ENCODE measurements at regions not wholly inside any gene's neighbourhood (a gene's known extent, or its start where the extent isn't known, plus 50 kb on each side); places are given as distances from the start of the nearest gene placed in this dataset.

DNA sequence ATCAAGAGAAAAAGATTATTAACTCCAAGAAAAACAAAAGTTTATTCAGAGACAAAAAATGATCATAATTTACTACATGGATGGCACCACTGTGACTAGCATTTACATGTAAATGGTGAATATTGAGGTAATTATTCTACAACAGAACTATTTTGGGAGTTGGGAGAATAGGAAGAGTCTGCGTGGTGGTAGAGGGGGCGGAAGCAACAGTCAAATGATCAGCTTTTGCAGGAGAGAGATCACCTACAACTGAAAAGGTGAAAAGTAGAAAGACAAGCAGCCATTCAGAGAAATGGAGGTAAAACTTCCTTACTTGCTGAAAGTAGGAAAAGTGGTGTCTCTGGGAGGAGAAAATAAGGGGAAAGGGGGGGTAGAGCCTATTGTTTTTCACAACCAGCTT, 62.8 kb upstream of the SACS start:
- TF ChIP-seq SMAD3 (CRISPR knock-in tag; IDR thresholded peaks at IDR 0.05; ENCODE audit: borderline replicate concordance) = no peak
- no peak for TF ChIP-seq USF2 (CRISPR knock-in tag; IDR thresholded peaks at IDR 0.05)
- no peak for TF ChIP-seq CTCF (IDR thresholded peaks at IDR 0.05)
- TF ChIP-seq, protein P1, sequence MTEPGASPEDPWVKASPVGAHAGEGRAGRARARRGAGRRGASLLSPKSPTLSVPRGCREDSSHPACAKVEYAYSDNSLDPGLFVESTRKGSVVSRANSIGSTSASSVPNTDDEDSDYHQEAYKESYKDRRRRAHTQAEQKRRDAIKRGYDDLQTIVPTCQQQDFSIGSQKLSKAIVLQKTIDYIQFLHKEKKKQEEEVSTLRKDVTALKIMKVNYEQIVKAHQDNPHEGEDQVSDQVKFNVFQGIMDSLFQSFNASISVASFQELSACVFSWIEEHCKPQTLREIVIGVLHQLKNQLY (CRISPR knock-in tag; IDR thresholded peaks at IDR 0.05) = no peak
- TF ChIP-seq NFE2L1 (CRISPR knock-in tag; IDR thresholded peaks at IDR 0.05) = no peak
- TF ChIP-seq, protein P2, sequence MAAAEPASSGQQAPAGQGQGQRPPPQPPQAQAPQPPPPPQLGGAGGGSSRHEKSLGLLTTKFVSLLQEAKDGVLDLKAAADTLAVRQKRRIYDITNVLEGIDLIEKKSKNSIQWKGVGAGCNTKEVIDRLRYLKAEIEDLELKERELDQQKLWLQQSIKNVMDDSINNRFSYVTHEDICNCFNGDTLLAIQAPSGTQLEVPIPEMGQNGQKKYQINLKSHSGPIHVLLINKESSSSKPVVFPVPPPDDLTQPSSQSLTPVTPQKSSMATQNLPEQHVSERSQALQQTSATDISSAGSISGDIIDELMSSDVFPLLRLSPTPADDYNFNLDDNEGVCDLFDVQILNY (CRISPR knock-in tag; IDR thresholded peaks at IDR 0.05) = no peak
- no peak for TF ChIP-seq KAT7 (CRISPR knock-in tag; IDR thresholded peaks at IDR 0.05; ENCODE audit: borderline replicate concordance)
- TF ChIP-seq, protein P3, sequence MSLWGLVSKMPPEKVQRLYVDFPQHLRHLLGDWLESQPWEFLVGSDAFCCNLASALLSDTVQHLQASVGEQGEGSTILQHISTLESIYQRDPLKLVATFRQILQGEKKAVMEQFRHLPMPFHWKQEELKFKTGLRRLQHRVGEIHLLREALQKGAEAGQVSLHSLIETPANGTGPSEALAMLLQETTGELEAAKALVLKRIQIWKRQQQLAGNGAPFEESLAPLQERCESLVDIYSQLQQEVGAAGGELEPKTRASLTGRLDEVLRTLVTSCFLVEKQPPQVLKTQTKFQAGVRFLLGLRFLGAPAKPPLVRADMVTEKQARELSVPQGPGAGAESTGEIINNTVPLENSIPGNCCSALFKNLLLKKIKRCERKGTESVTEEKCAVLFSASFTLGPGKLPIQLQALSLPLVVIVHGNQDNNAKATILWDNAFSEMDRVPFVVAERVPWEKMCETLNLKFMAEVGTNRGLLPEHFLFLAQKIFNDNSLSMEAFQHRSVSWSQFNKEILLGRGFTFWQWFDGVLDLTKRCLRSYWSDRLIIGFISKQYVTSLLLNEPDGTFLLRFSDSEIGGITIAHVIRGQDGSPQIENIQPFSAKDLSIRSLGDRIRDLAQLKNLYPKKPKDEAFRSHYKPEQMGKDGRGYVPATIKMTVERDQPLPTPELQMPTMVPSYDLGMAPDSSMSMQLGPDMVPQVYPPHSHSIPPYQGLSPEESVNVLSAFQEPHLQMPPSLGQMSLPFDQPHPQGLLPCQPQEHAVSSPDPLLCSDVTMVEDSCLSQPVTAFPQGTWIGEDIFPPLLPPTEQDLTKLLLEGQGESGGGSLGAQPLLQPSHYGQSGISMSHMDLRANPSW (CRISPR knock-in tag; conservative IDR thresholded peaks at IDR 0.05; ENCODE audit: low read depth) = no peak
- no peak for TF ChIP-seq SP1 (CRISPR knock-in tag; conservative IDR thresholded peaks at IDR 0.05)
- TF ChIP-seq, protein P4, sequence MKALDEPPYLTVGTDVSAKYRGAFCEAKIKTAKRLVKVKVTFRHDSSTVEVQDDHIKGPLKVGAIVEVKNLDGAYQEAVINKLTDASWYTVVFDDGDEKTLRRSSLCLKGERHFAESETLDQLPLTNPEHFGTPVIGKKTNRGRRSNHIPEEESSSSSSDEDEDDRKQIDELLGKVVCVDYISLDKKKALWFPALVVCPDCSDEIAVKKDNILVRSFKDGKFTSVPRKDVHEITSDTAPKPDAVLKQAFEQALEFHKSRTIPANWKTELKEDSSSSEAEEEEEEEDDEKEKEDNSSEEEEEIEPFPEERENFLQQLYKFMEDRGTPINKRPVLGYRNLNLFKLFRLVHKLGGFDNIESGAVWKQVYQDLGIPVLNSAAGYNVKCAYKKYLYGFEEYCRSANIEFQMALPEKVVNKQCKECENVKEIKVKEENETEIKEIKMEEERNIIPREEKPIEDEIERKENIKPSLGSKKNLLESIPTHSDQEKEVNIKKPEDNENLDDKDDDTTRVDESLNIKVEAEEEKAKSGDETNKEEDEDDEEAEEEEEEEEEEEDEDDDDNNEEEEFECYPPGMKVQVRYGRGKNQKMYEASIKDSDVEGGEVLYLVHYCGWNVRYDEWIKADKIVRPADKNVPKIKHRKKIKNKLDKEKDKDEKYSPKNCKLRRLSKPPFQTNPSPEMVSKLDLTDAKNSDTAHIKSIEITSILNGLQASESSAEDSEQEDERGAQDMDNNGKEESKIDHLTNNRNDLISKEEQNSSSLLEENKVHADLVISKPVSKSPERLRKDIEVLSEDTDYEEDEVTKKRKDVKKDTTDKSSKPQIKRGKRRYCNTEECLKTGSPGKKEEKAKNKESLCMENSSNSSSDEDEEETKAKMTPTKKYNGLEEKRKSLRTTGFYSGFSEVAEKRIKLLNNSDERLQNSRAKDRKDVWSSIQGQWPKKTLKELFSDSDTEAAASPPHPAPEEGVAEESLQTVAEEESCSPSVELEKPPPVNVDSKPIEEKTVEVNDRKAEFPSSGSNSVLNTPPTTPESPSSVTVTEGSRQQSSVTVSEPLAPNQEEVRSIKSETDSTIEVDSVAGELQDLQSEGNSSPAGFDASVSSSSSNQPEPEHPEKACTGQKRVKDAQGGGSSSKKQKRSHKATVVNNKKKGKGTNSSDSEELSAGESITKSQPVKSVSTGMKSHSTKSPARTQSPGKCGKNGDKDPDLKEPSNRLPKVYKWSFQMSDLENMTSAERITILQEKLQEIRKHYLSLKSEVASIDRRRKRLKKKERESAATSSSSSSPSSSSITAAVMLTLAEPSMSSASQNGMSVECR (CRISPR knock-in tag; IDR thresholded peaks at IDR 0.05; ENCODE audit: borderline replicate concordance) = no peak
- no peak for TF ChIP-seq NR3C1 (CRISPR knock-in tag; conservative IDR thresholded peaks at IDR 0.05; ENCODE audit: low read depth)

All from WTC11 (cell line).